Endothelial cell of umbilical vein (primary cell): ENCODE measurements at regions not wholly inside any gene's neighbourhood (a gene's known extent, or its start where the extent isn't known, plus 50 kb on each side); places are given as distances from the start of the nearest gene placed in this dataset.
A peak's percentile ranks its signal among the peaks of the same experiment; 100 is the strongest.

Experiments
- BruUV-seq: library from RNA; stranded (reverse); fragments of 400-500 nt; replicated peaks from 2 replicates; lab custom pipeline; 2021; lab: Mats Ljungman, UMichigan
- CTCF ChIA-PET: fragments of 300-600, 350-600 bp; sonication (Branson Sonifier 250); formaldehyde crosslinking; loops from one replicate; lab custom pipeline; 2021; ENCODE audit warnings: antibody characterized with exemption, inconsistent platforms; lab: Charles Lee
- POLR2A ChIA-PET: fragments of 300-600, 350-600 bp; sonication (Branson Sonifier 250); formaldehyde crosslinking; loops from one replicate; lab custom pipeline; 2021; ENCODE audit warnings: antibody characterized with exemption, inconsistent platforms; lab: Charles Lee
- DNase-seq: peaks from one replicate; pipeline ENCODE4 v3.0.0-alpha.2; 2011; ENCODE audit warnings: low read depth, low spot score
- FAIRE-seq: peaks from 2 replicates; lab custom pipeline; 2011; peaks lifted over from hg19 to GRCh38; lab: Jason Lieb, UNC
- H2AFZ ChIP-seq: 2 replicates; pipeline ENCODE4 v1.6.0; 2012; ENCODE audit warnings: low read depth, low read length, control low read depth, inconsistent platforms
- H3K27ac ChIP-seq: 2 replicates; pipeline ENCODE4 v1.5.1; 2011; ENCODE audit warnings: low read depth, mild to moderate bottlenecking, control low read depth, low read length, moderate library complexity; ENCODE audit not compliant: insufficient read depth
- H3K27me3 ChIP-seq, 2 experiments: 2 replicates each; pipeline versions ENCODE4 v1.6.0 to v1.6.1; 2011; ENCODE audit warnings: low read length in 2 of 2, mixed read lengths in 1 of 2; ENCODE audit not compliant: control insufficient read depth in 2 of 2, insufficient read depth in 2 of 2
- H3K36me3 ChIP-seq, 2 experiments: 2 replicates in 1 of 2; 3 replicates in 1 of 2; pipeline ENCODE4 v1.5.1; 2011; ENCODE audit warnings: low read length in 2 of 2, mild to moderate bottlenecking in 1 of 2, moderate library complexity in 1 of 2; ENCODE audit not compliant: control insufficient read depth in 2 of 2, insufficient read depth in 2 of 2; ENCODE audit errors: extremely low read depth in 1 of 2
- H3K4me1 ChIP-seq: 3 replicates; pipeline ENCODE4 v1.5.1; 2011; ENCODE audit warnings: mild to moderate bottlenecking, low read length; ENCODE audit not compliant: control insufficient read depth, insufficient read depth; ENCODE audit errors: extremely low read depth
- H3K4me2 ChIP-seq: 2 replicates; pipeline ENCODE4 v1.6.1; 2011; ENCODE audit warnings: low read length, control low read depth, mixed read lengths; ENCODE audit not compliant: insufficient read depth
- H3K4me3 ChIP-seq, 3 experiments: fragments of 200-600 bp in 1 of 3; sonication (generic), shearing (Covaris generic) in 1 of 3; replicated peaks in 1 of 3; 2 replicates each; pipeline ENCODE4 v1.5.1; 2011 to 2016; ENCODE audit warnings: control low read depth in 3 of 3, low read length in 3 of 3, mild to moderate bottlenecking in 2 of 3, inconsistent platforms in 1 of 3, low read depth in 1 of 3, moderate library complexity in 1 of 3; ENCODE audit not compliant: insufficient read depth in 1 of 3
- H3K79me2 ChIP-seq: 2 replicates; pipeline ENCODE4 v1.6.0; 2012; ENCODE audit warnings: low read length, inconsistent platforms; ENCODE audit not compliant: control insufficient read depth, insufficient read depth
- H3K9ac ChIP-seq: replicated peaks from 2 replicates; pipeline ENCODE3; 2011; ENCODE audit warnings: low read length, control low read depth; ENCODE audit not compliant: insufficient read depth; ENCODE audit errors: extremely low read depth
- H3K9me1 ChIP-seq: replicated peaks from 3 replicates; pipeline ENCODE4 v1.6.0; 2011; ENCODE audit warnings: mild to moderate bottlenecking, low read length; ENCODE audit not compliant: control insufficient read depth, insufficient read depth; ENCODE audit errors: extremely low read depth
- H3K9me3 ChIP-seq: replicated peaks from 2 replicates; pipeline ENCODE4 v1.5.1; 2012; ENCODE audit warnings: low read length, inconsistent platforms; ENCODE audit not compliant: control insufficient read depth, insufficient read depth
- H4K20me1 ChIP-seq: replicated peaks from 2 replicates; pipeline ENCODE3; 2011; ENCODE audit warnings: mild to moderate bottlenecking, low read length; ENCODE audit not compliant: control insufficient read depth, insufficient read depth; ENCODE audit errors: extremely low read depth
- EZH2 ChIP-seq: IDR thresholded peaks from 2 replicates; pipeline ENCODE4 v1.6.1; 2012; ENCODE audit warnings: borderline replicate concordance, low read depth, mild to moderate bottlenecking, moderate library complexity, low read length, inconsistent platforms; ENCODE audit not compliant: severe bottlenecking
- FOS ChIP-seq: IDR thresholded peaks from 2 replicates; pipeline ENCODE4 v1.6.1; 2011; ENCODE audit warnings: mild to moderate bottlenecking, low read length, moderate library complexity, borderline replicate concordance; ENCODE audit not compliant: insufficient read depth
- GATA2 ChIP-seq: IDR thresholded peaks from 2 replicates; pipeline ENCODE4 v1.7.0; 2011; ENCODE audit warnings: low read depth, mild to moderate bottlenecking, moderate library complexity, mixed read lengths, low read length; ENCODE audit not compliant: insufficient read length, insufficient read depth
- JUN ChIP-seq: IDR thresholded peaks from 2 replicates; pipeline ENCODE4 v1.6.1; 2011; ENCODE audit warnings: borderline replicate concordance, low read depth; ENCODE audit not compliant: insufficient read length, insufficient read depth
- MYC ChIP-seq: IDR thresholded peaks from one replicate; pipeline ENCODE4 v1.6.1; 2011; ENCODE audit warnings: mild to moderate bottlenecking, low read depth, low read length
- POLR2A ChIP-seq: IDR thresholded peaks from 2 replicates; pipeline ENCODE4 v1.6.1; 2012; ENCODE audit warnings: low read depth, mild to moderate bottlenecking, control low read depth, low read length
- POLR2AphosphoS5 ChIP-seq: IDR thresholded peaks from 2 replicates; pipeline ENCODE4 v1.6.1; 2012; ENCODE audit warnings: low read depth, mild to moderate bottlenecking, control low read depth, low read length, moderate library complexity; ENCODE audit not compliant: insufficient read depth
- dilution Hi-C: fragments of 300-500 bp; cut with MboI; formaldehyde crosslinking; loops from one replicate; pipeline ENCODE4 v1.15.0; 2019; ENCODE audit warnings: low sequenced_read_pairs; ENCODE audit not compliant: extremely low pct_ligation_motif_present
- intact Hi-C: fragments of 100-400 bp; cut with micrococcal nuclease; formaldehyde crosslinking; loops from one replicate; pipeline ENCODE4 v1.10.0; 2022
- TF ChIP-seq, protein P1 (sequence below): IDR thresholded peaks from 2 replicates; pipeline ENCODE4 v1.6.1; 2011; ENCODE audit not compliant: insufficient read depth, insufficient read length

DNA sequence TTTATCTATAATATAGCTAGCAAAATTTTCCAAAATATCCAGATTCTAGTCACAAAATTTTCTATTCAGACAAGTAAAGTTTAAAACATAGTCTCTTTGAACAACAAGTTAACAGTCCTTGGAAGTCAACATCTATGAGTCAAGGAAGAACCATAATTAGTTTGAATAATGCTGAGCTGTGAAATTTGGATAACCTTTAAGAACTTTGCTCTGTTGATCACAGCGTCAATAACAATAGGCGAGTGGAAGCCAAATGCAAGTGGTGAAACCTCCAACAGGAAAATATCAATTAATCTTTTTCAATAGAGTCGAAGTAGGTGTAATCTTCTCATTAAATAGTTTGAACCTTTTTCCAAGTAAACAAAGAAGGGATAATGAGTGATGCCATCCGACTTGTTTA is 466.6 kb downstream of the FOXG1 start:
- POLR2A ChIA-PET: no interaction called here

DNA sequence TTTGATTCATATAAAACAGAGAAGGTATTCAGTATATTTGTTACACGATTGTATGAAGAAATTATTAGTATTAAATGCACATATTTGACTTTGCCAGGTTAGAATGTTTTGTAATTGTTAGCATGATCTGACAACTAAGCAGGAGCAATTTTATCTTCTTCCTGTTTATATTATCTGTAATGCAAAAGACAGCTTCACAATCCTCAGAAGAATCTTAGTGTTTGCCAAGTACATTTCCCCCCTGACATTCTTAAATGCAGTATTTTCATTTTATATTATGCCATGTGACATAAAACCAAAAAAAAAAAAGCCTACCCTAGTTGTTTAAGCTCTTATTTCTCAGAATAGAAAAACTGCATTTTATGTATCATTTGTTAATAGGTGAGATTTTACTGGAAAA is 469.4 kb downstream of the FOXG1 start:
- FAIRE-seq (no peak), DNase-seq (peak; percentile 17)
- intact Hi-C loops: loop anchor here (5.0 to 10.0 kb wide), 2 partner anchors 479 to 689 kb away; partner anchors contain the start of gene PRKD1
- no peak overlapping the region for H2AFZ ChIP-seq
- BruUV-seq: no TSS peak
- H3K79me2 ChIP-seq: no peaks in the 10 kb centered on the region
- H3K27ac ChIP-seq: peak overlapping the region; percentile 79
- POLR2A ChIA-PET: no interaction called here
- H3K9me3 ChIP-seq: no peaks in the 10 kb centered on the region
- no peaks in the 10 kb centered on the region for H3K9me1 ChIP-seq
- peak overlapping the region; percentile 76 for H3K9ac ChIP-seq
- H4K20me1 ChIP-seq: no peaks in the 10 kb centered on the region
- CTCF ChIA-PET: interaction anchor here (0.6 to 1.9 kb wide), 5 partner anchors 10 to 1864 kb away, joined by 3 to 7 read pairs (median 4); no protein-coding TSS in a partner anchor
- dilution Hi-C loops: no loop called here
- H3K27me3 ChIP-seq: no peaks in the 10 kb centered on the region
- no peaks in the 10 kb centered on the region for H3K36me3 ChIP-seq
- TF ChIP-seq, protein P1, sequence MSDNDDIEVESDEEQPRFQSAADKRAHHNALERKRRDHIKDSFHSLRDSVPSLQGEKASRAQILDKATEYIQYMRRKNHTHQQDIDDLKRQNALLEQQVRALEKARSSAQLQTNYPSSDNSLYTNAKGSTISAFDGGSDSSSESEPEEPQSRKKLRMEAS: no peak
- TF ChIP-seq JUN (no peak), POLR2AphosphoS5 (no peak), FOS (no peak), EZH2 (no peak), MYC (no peak)
- H3K4me3 ChIP-seq: peak overlapping the region in 1 of 3 experiments; percentile 22
- peaks cover 53% of the 10 kb centered on the region for H3K4me1 ChIP-seq
- H3K4me2 ChIP-seq: peak overlapping the region; percentile 74

More for the DNA sequence above, 466.6 kb downstream of the FOXG1 start:
- peak; percentile 12 for DNase-seq
- Histone ChIP-seq H3K27ac (no peak overlapping the region), H3K4me1 (peaks cover 28% of the 10 kb centered on the region), H3K79me2 (no peaks in the 10 kb centered on the region), H4K20me1 (no peaks in the 10 kb centered on the region), H3K36me3 (no peaks in the 10 kb centered on the region), H3K9ac (no peak overlapping the region), H3K9me1 (no peaks in the 10 kb centered on the region), H3K27me3 (no peaks in the 10 kb centered on the region), H3K9me3 (no peaks in the 10 kb centered on the region), H3K4me3 (no peak overlapping the region), H2AFZ (no peak overlapping the region), H3K4me2 (no peak overlapping the region)
- intact Hi-C loops: loop anchor here (10.0 kb wide), 1 partner anchor 692 kb away; the partner anchor contains the start of gene PRKD1
- CTCF ChIA-PET: interaction anchor here (1.0 kb wide), 1 partner anchor 30 kb away, joined by 3 read pairs; no protein-coding TSS in a partner anchor
- FAIRE-seq: no peak
- dilution Hi-C loops: no loop called here
- BruUV-seq: no TSS peak
- no peak for TF ChIP-seq MYC
- TF ChIP-seq EZH2: no peak
- no peak for TF ChIP-seq JUN
- TF ChIP-seq GATA2: no peak
- no peak for TF ChIP-seq POLR2A
- TF ChIP-seq FOS: no peak
